Esophagus squamous epithelium (tissue), 4 donors: ENCODE measurements at regions not wholly inside any gene's neighbourhood (a gene's known extent, or its start where the extent isn't known, plus 50 kb on each side); places are given as distances from the start of the nearest gene placed in this dataset.
"Not testable (repeated sequence)": the region's sequence is repeated elsewhere in the genome, so short reads cannot be mapped to it uniquely, and the experiment has no call there.

ENCODE experiments used
- CTCF ChIP-seq, 6 experiments: fragments of 450-650 bp in 4 of 6; fragments of 200-600 bp in 2 of 6; sonication (generic) in 2 of 6; IDR thresholded peaks; one replicate each; pipeline ENCODE4 v1.5.1; 2016 to 2019; ENCODE audit warnings: antibody characterized with exemption in 6 of 6, mild to moderate bottlenecking in 4 of 6, moderate library complexity in 4 of 6
- POLR2A ChIP-seq, 4 donors: fragments of 450-650 bp; IDR thresholded peaks; one replicate each; pipeline ENCODE4 v1.6.1; 2017; ENCODE audit warnings: antibody characterized with exemption in 4 of 4, mild to moderate bottlenecking in 4 of 4, moderate library complexity in 3 of 4

- TF ChIP-seq POLR2A, CTCF (IDR thresholded peaks at IDR 0.05): not testable (repeated sequence)
Observed at GRCh38 chr4:85129354-85130125, 163.1 kb upstream of the WDFY3 start.
